Neuronal stem cell (in vitro differentiated cells): ENCODE measurements at regions not wholly inside any gene's neighbourhood (a gene's known extent, or its start where the extent isn't known, plus 50 kb on each side); places are given as distances from the start of the nearest gene placed in this dataset.

Experiments used
- DNase-seq: peaks from one replicate; pipeline ENCODE4 v3.0.0-alpha.2; 2013; ENCODE audit warnings: low spot score
- H2AFZ ChIP-seq: one replicate; pipeline ENCODE4 v1.6.1; 2013; ENCODE audit warnings: mild to moderate bottlenecking, low read length, inconsistent platforms
- H2AK5ac ChIP-seq: 2 replicates; pipeline ENCODE4 v1.6.1; 2013; ENCODE audit warnings: low read depth, mild to moderate bottlenecking, inconsistent platforms, low read length, moderate library complexity, mixed read lengths
- H2BK120ac ChIP-seq: 2 replicates; pipeline ENCODE4 v1.6.1; 2013; ENCODE audit warnings: low read depth, mild to moderate bottlenecking, inconsistent platforms, low read length, moderate library complexity, mixed read lengths
- H2BK12ac ChIP-seq: one replicate; pipeline ENCODE4 v1.6.1; 2013; ENCODE audit warnings: low read length, inconsistent platforms
- H2BK15ac ChIP-seq: 2 replicates; pipeline ENCODE4 v1.6.1; 2013; ENCODE audit warnings: mild to moderate bottlenecking, low read length, inconsistent platforms, mixed read lengths
- H2BK5ac ChIP-seq: one replicate; pipeline ENCODE4 v1.6.1; 2013; ENCODE audit warnings: inconsistent platforms, mild to moderate bottlenecking, low read length, moderate library complexity
- H3K14ac ChIP-seq: one replicate; pipeline ENCODE4 v1.6.1; 2013; ENCODE audit warnings: low read length, inconsistent platforms
- H3K18ac ChIP-seq: 2 replicates; pipeline ENCODE4 v1.6.1; 2013; ENCODE audit warnings: low read length, inconsistent platforms
- H3K23ac ChIP-seq: 2 replicates; pipeline ENCODE4 v1.6.1; 2013; ENCODE audit warnings: low read depth, mild to moderate bottlenecking, mixed read lengths, low read length, inconsistent platforms; ENCODE audit not compliant: poor library complexity
- H3K27ac ChIP-seq: replicated peaks from 3 replicates; pipeline ENCODE4 v1.5.1; 2013; ENCODE audit warnings: low read length, inconsistent platforms
- H3K27me3 ChIP-seq, 3 experiments: 2 replicates each; pipeline ENCODE4 v1.6.1; 2013; ENCODE audit warnings: low read length in 3 of 3, mild to moderate bottlenecking in 2 of 3, inconsistent platforms in 1 of 3, low read depth in 1 of 3, mixed read lengths in 1 of 3, moderate library complexity in 1 of 3; ENCODE audit not compliant: control insufficient read depth in 3 of 3, insufficient read depth in 3 of 3
- H3K36me3 ChIP-seq, 2 donors: replicated peaks in 1 of 2; 2 replicates each; pipeline ENCODE4 v1.6.1; 2013; ENCODE audit warnings: low read length in 2 of 2; ENCODE audit not compliant: control insufficient read depth in 2 of 2, insufficient read depth in 2 of 2
- H3K4ac ChIP-seq: 2 replicates; pipeline ENCODE4 v1.6.1; 2013; ENCODE audit warnings: inconsistent platforms, mild to moderate bottlenecking, low read length, moderate library complexity
- H3K4me1 ChIP-seq, 2 donors: 1 replicate in 1 of 2; 2 replicates in 1 of 2; pipeline ENCODE4 v1.6.1; 2013; ENCODE audit warnings: low read length in 2 of 2, low read depth in 1 of 2; ENCODE audit not compliant: control insufficient read depth in 2 of 2, insufficient read depth in 1 of 2
- H3K4me2 ChIP-seq: one replicate; pipeline ENCODE4 v1.6.1; 2013; ENCODE audit warnings: mild to moderate bottlenecking, low read length, inconsistent platforms; ENCODE audit not compliant: insufficient read depth, poor library complexity, severe bottlenecking
- H3K4me3 ChIP-seq, 2 donors: 2 replicates each; pipeline ENCODE4 v1.5.1; 2013; ENCODE audit warnings: low read length in 2 of 2, mild to moderate bottlenecking in 2 of 2, inconsistent platforms in 1 of 2, moderate library complexity in 1 of 2
- H3K79me1 ChIP-seq: one replicate; pipeline ENCODE4 v1.6.1; 2013; ENCODE audit warnings: low read depth, mild to moderate bottlenecking, inconsistent platforms, low read length, moderate library complexity
- H3K9ac ChIP-seq: one replicate; pipeline ENCODE4 v1.6.1; 2013; ENCODE audit warnings: mild to moderate bottlenecking, low read depth, low read length, inconsistent platforms; ENCODE audit not compliant: poor library complexity
- H3K9me3 ChIP-seq, 2 donors: replicated peaks in 1 of 2; 2 replicates each; pipeline versions ENCODE3 to v1.6.1; 2013; ENCODE audit warnings: low read length in 2 of 2, mild to moderate bottlenecking in 2 of 2, inconsistent platforms in 1 of 2, low read depth in 1 of 2, mixed read lengths in 1 of 2, moderate library complexity in 1 of 2; ENCODE audit not compliant: control insufficient read depth in 2 of 2, insufficient read depth in 1 of 2
- H4K8ac ChIP-seq: one replicate; pipeline ENCODE4 v1.6.1; 2013; ENCODE audit warnings: low read depth, mild to moderate bottlenecking, inconsistent platforms, low read length, moderate library complexity
- H4K91ac ChIP-seq: one replicate; pipeline ENCODE4 v1.6.1; 2013; ENCODE audit warnings: low read length, low read depth, mild to moderate bottlenecking, inconsistent platforms; ENCODE audit not compliant: poor library complexity
- WGBS, 2 donors: extraction: QIAGEN DNeasy Blood & Tissue Kit; methylation state at CpG; one replicate each; pipeline ENCODE4 v1.1.7; 2013; ENCODE audit warnings: missing lambda C conversion rate in 2 of 2, mixed read lengths in 1 of 2; ENCODE audit not compliant: insufficient read length in 2 of 2, insufficient replicate concordance in 1 of 2; ENCODE audit errors: extremely low coverage in 2 of 2; 5-methylcytosine and 5-hydroxymethylcytosine counted together

- Histone ChIP-seq H2BK120ac (no peak overlapping the region), H3K36me3 (no peaks in the 10 kb centered on the region), H2AK5ac (no peak overlapping the region), H2BK12ac (no peak overlapping the region), H3K79me1 (no peaks in the 10 kb centered on the region), H4K91ac (no peak overlapping the region), H3K14ac (no peak overlapping the region), H3K23ac (no peak overlapping the region), H3K4me3 (no peak overlapping the region), H2BK15ac (no peak overlapping the region), H3K4me2 (no peak overlapping the region), H4K8ac (no peak overlapping the region), H3K9me3 (peaks cover 2 to 5% of the 10 kb centered on the region in 2 donors), H3K18ac (no peak overlapping the region), H2BK5ac (no peak overlapping the region), H3K9ac (no peak overlapping the region), H2AFZ (no peak overlapping the region), H3K27me3 (no peaks in the 10 kb centered on the region), H3K4ac (no peak overlapping the region), H3K27ac (no peak overlapping the region), H3K4me1 (no peaks in the 10 kb centered on the region)
- DNase-seq: no peak
- WGBS, 2 donors: no CpG with 5 or more reads among the region's 4 CpGs
These were observed 297.6 kb downstream of the ARHGAP12 start for GRCh38 chr10:31630861-31631567.

- Histone ChIP-seq H3K4me2 (no peak overlapping the region), H2BK5ac (no peak overlapping the region), H3K23ac (no peak overlapping the region), H3K4me3 (no peak overlapping the region), H3K27me3 (no peaks in the 10 kb centered on the region), H3K9ac (no peak overlapping the region), H2BK12ac (no peak overlapping the region), H2BK120ac (no peak overlapping the region), H3K4me1 (peaks cover 0 to 2% of the 10 kb centered on the region in 2 donors), H2BK15ac (no peak overlapping the region), H3K18ac (no peak overlapping the region), H3K4ac (no peak overlapping the region), H3K9me3 (peaks cover 2 to 5% of the 10 kb centered on the region in 2 donors), H3K27ac (no peak overlapping the region), H3K14ac (no peak overlapping the region), H2AK5ac (no peak overlapping the region), H2AFZ (no peak overlapping the region), H4K91ac (no peak overlapping the region), H4K8ac (no peak overlapping the region), H3K36me3 (no peaks in the 10 kb centered on the region), H3K79me1 (no peaks in the 10 kb centered on the region)
- DNase-seq: no peak
- no CpG with 5 or more reads among the region's 4 CpGs for WGBS, 2 donors
These were observed 303.1 kb downstream of the ARHGAP12 start for GRCh38 chr10:31625566-31625965.

GRCh38 chr10:31624611-31625010, 304.0 kb downstream of the ARHGAP12 start:
- H2BK120ac ChIP-seq: no peak overlapping the region
- no peaks in the 10 kb centered on the region for H3K36me3 ChIP-seq
- H3K4me2 ChIP-seq: no peak overlapping the region
- peaks cover 0 to 2% of the 10 kb centered on the region in 2 donors for H3K4me1 ChIP-seq
- H3K27me3 ChIP-seq: no peaks in the 10 kb centered on the region
- peaks cover 2 to 5% of the 10 kb centered on the region in 2 donors for H3K9me3 ChIP-seq
- H3K4me3 ChIP-seq: no peak overlapping the region
- H3K27ac ChIP-seq: no peak overlapping the region
- H2AFZ ChIP-seq: no peak overlapping the region
- no peak overlapping the region for H2BK15ac ChIP-seq
- no peak overlapping the region for H3K4ac ChIP-seq
- H4K8ac ChIP-seq: no peak overlapping the region
- H3K79me1 ChIP-seq: no peaks in the 10 kb centered on the region
- no peak overlapping the region for H3K23ac ChIP-seq
- no peak overlapping the region for H2BK5ac ChIP-seq
- no peak overlapping the region for H3K9ac ChIP-seq
- no peak overlapping the region for H4K91ac ChIP-seq
- no peak overlapping the region for H3K18ac ChIP-seq
- DNase-seq: no peak
- no peak overlapping the region for H2AK5ac ChIP-seq
- H2BK12ac ChIP-seq: no peak overlapping the region
- no peak overlapping the region for H3K14ac ChIP-seq

- no peak overlapping the region for H2BK15ac ChIP-seq
- H3K4me2 ChIP-seq: no peak overlapping the region
- H2BK5ac ChIP-seq: no peak overlapping the region
- no peak overlapping the region for H3K14ac ChIP-seq
- peaks cover 2 to 5% of the 10 kb centered on the region in 2 donors for H3K9me3 ChIP-seq
- no peaks in the 10 kb centered on the region for H3K36me3 ChIP-seq
- WGBS, 2 donors: no CpG with 5 or more reads among the region's 2 CpGs
- H3K79me1 ChIP-seq: no peaks in the 10 kb centered on the region
- H2AFZ ChIP-seq: no peak overlapping the region
- H4K8ac ChIP-seq: no peak overlapping the region
- no peak overlapping the region for H3K23ac ChIP-seq
- no peak overlapping the region for H3K4ac ChIP-seq
- H3K18ac ChIP-seq: no peak overlapping the region
- H3K27ac ChIP-seq: no peak overlapping the region
- no peak overlapping the region for H2BK12ac ChIP-seq
- H2AK5ac ChIP-seq: no peak overlapping the region
- H3K4me1 ChIP-seq: peaks cover 0 to 2% of the 10 kb centered on the region in 2 donors
- H3K4me3 ChIP-seq: no peak overlapping the region
- no peak overlapping the region for H4K91ac ChIP-seq
- no peak for DNase-seq
- no peak overlapping the region for H3K9ac ChIP-seq
- H3K27me3 ChIP-seq: no peaks in the 10 kb centered on the region
- H2BK120ac ChIP-seq: no peak overlapping the region
These were observed 304.7 kb downstream of the ARHGAP12 start for GRCh38 chr10:31623947-31624346.
